IMR-90 (cell line): ENCODE measurements at regions not wholly inside any gene's neighbourhood (a gene's known extent, or its start where the extent isn't known, plus 50 kb on each side); places are given as distances from the start of the nearest gene placed in this dataset.

ENCODE experiments used
- ATAC-seq: fragments of 200-7000 bp; cut with Tn5 transposase; 2 replicates; pipeline ENCODE4 v1.9.1; 2020; ENCODE audit warnings: low read depth, mild to moderate bottlenecking, moderate library complexity
- BruUV-seq: library from RNA; stranded (reverse); fragments of 400-500 nt; replicated peaks from 2 replicates; lab custom pipeline; 2021; lab: Mats Ljungman, UMichigan
- CTCF ChIA-PET: fragments of 300-600 bp; formaldehyde crosslinking; extraction: SDS; loops from one replicate; lab custom pipeline; 2021; ENCODE audit warnings: antibody characterized with exemption; lab: Yijun Ruan, JAX
- POLR2A ChIA-PET: fragments of 300-600 bp; sonication (Branson Sonifier 250); formaldehyde crosslinking; loops from one replicate; lab custom pipeline; 2022; ENCODE audit warnings: antibody characterized with exemption; ENCODE audit not compliant: unreplicated experiment; lab: Charles Lee
- DNase-seq: peaks from one replicate; pipeline ENCODE4 v3.0.0; 2013
- H2AFZ ChIP-seq: replicated peaks from 2 replicates; pipeline ENCODE3; 2013; ENCODE audit warnings: low read length, mild to moderate bottlenecking; ENCODE audit not compliant: poor library complexity
- H2AK5ac ChIP-seq: 2 replicates; pipeline ENCODE4 v1.6.1; 2013; ENCODE audit warnings: low read depth, low read length, inconsistent platforms
- H2AK9ac ChIP-seq: replicated peaks from 2 replicates; pipeline ENCODE3; 2013; ENCODE audit warnings: mild to moderate bottlenecking, low read depth, low read length, moderate library complexity; ENCODE audit not compliant: poor library complexity
- H2BK120ac ChIP-seq: 2 replicates; pipeline ENCODE4 v1.6.1; 2013; ENCODE audit warnings: low read depth, low read length, inconsistent platforms
- H2BK15ac ChIP-seq: 3 replicates; pipeline ENCODE4 v1.6.1; 2013; ENCODE audit warnings: low read depth, low read length, inconsistent platforms
- H2BK20ac ChIP-seq: 2 replicates; pipeline ENCODE4 v1.6.1; 2013; ENCODE audit warnings: low read depth, mild to moderate bottlenecking, inconsistent platforms, low read length, moderate library complexity
- H2BK5ac ChIP-seq: 2 replicates; pipeline ENCODE4 v1.6.1; 2013; ENCODE audit warnings: mild to moderate bottlenecking, low read depth, low read length, inconsistent platforms; ENCODE audit not compliant: poor library complexity, severe bottlenecking
- H3K14ac ChIP-seq: replicated peaks from 2 replicates; pipeline ENCODE4 v1.6.1; 2013; ENCODE audit warnings: low read depth, low read length, inconsistent platforms
- H3K18ac ChIP-seq: 2 replicates; pipeline ENCODE4 v1.6.1; 2013; ENCODE audit warnings: low read depth, low read length, control low read depth
- H3K23ac ChIP-seq: 2 replicates; pipeline ENCODE4 v1.6.1; 2013; ENCODE audit warnings: low read depth, low read length, inconsistent platforms
- H3K27ac ChIP-seq: 2 replicates; pipeline ENCODE4 v1.5.1; 2013; ENCODE audit warnings: mild to moderate bottlenecking, control low read depth, low read length; ENCODE audit not compliant: insufficient read depth
- H3K27me3 ChIP-seq: 2 replicates; pipeline ENCODE4 v1.6.1; 2013; ENCODE audit warnings: low read length; ENCODE audit not compliant: control insufficient read depth, insufficient read depth
- H3K36me3 ChIP-seq: 2 replicates; pipeline ENCODE4 v1.6.1; 2013; ENCODE audit warnings: low read length, mixed read lengths; ENCODE audit not compliant: control insufficient read depth, insufficient read depth
- H3K4ac ChIP-seq: 2 replicates; pipeline ENCODE4 v1.6.1; 2013; ENCODE audit warnings: low read depth, low read length, inconsistent platforms
- H3K4me1 ChIP-seq: 2 replicates; pipeline ENCODE4 v1.6.1; 2013; ENCODE audit warnings: low read length, mixed read lengths; ENCODE audit not compliant: control insufficient read depth, insufficient read depth
- H3K4me2 ChIP-seq: 2 replicates; pipeline ENCODE4 v1.6.1; 2013; ENCODE audit warnings: low read depth, mild to moderate bottlenecking, control low read depth, low read length, moderate library complexity
- H3K4me3 ChIP-seq: 2 replicates; pipeline ENCODE4 v1.5.1; 2013; ENCODE audit warnings: low read depth, mild to moderate bottlenecking, control low read depth, low read length, moderate library complexity; ENCODE audit not compliant: insufficient read depth
- H3K56ac ChIP-seq: 2 replicates; pipeline ENCODE4 v1.6.1; 2013; ENCODE audit warnings: low read length, inconsistent platforms; ENCODE audit not compliant: insufficient read depth; ENCODE audit errors: extremely low read depth
- H3K79me1 ChIP-seq, 2 experiments: 2 replicates each; pipeline ENCODE4 v1.6.1; 2013; ENCODE audit warnings: low read length in 2 of 2, inconsistent platforms in 1 of 2, low read depth in 1 of 2
- H3K9ac ChIP-seq: 2 replicates; pipeline ENCODE4 v1.6.1; 2013; ENCODE audit warnings: low read depth, low read length, control low read depth
- H3K9me1 ChIP-seq: 2 replicates; pipeline ENCODE4 v1.6.1; 2013; ENCODE audit warnings: low read length, inconsistent platforms; ENCODE audit not compliant: insufficient read depth
- H3K9me3 ChIP-seq: 2 replicates; pipeline ENCODE4 v1.6.1; 2013; ENCODE audit warnings: low read length; ENCODE audit not compliant: control insufficient read depth, insufficient read depth
- H4K20me1 ChIP-seq: 2 replicates; pipeline ENCODE4 v1.6.1; 2013; ENCODE audit warnings: low read length, inconsistent platforms; ENCODE audit not compliant: insufficient read depth
- H4K5ac ChIP-seq: 2 replicates; pipeline ENCODE4 v1.6.1; 2013; ENCODE audit warnings: mild to moderate bottlenecking, low read depth, low read length, control low read depth
- H4K8ac ChIP-seq, 2 experiments: 2 replicates each; pipeline ENCODE4 v1.6.1; 2013; ENCODE audit warnings: low read depth in 2 of 2, low read length in 2 of 2, control low read depth in 1 of 2, inconsistent platforms in 1 of 2
- H4K91ac ChIP-seq: 2 replicates; pipeline ENCODE4 v1.6.1; 2013; ENCODE audit warnings: low read depth, low read length, inconsistent platforms; ENCODE audit not compliant: insufficient read depth
- BHLHE40 ChIP-seq: fragments of 150-350 bp; IDR thresholded peaks from 2 replicates; pipeline ENCODE4 v1.6.1; 2016; ENCODE audit warnings: mild to moderate bottlenecking, low read depth, low read length
- CEBPB ChIP-seq: IDR thresholded peaks from 2 replicates; pipeline ENCODE4 v1.6.1; 2012; ENCODE audit warnings: low read depth, low read length, improper control_type of control experiment
- CTCF ChIP-seq: conservative IDR thresholded peaks from 2 replicates; pipeline ENCODE4 v1.5.1; 2012; ENCODE audit warnings: mild to moderate bottlenecking, low read depth, low read length, improper control_type of control experiment
- ELK1 ChIP-seq: fragments of 150-350 bp; IDR thresholded peaks from 2 replicates; pipeline ENCODE4 v1.6.1; 2016; ENCODE audit warnings: low read depth, mild to moderate bottlenecking, low read length, moderate library complexity, borderline replicate concordance
- MAFK ChIP-seq: IDR thresholded peaks from 2 replicates; pipeline ENCODE4 v1.6.1; 2012; ENCODE audit warnings: low read depth, low read length, improper control_type of control experiment
- MXI1 ChIP-seq: IDR thresholded peaks from 2 replicates; pipeline ENCODE4 v1.6.1; 2012; ENCODE audit warnings: low read depth, mild to moderate bottlenecking, low read length, moderate library complexity, borderline replicate concordance
- NFE2L2 ChIP-seq: fragments of 150-350 bp; IDR thresholded peaks from 2 replicates; pipeline ENCODE4 v1.6.1; 2016; ENCODE audit warnings: low read depth, mild to moderate bottlenecking, low read length
- RFX5 ChIP-seq: IDR thresholded peaks from 2 replicates; pipeline ENCODE4 v1.8.0; 2012; ENCODE audit warnings: low read depth, mild to moderate bottlenecking, low read length, moderate library complexity
- USF2 ChIP-seq: fragments of 150-350 bp; IDR thresholded peaks from 2 replicates; pipeline ENCODE4 v1.6.1; 2017; ENCODE audit warnings: mild to moderate bottlenecking, antibody characterized with exemption, low read length, low read depth
- WGBS, 2 experiments: methylation state at CpG; one replicate each; pipeline versions ENCODE4 v1.1.5 to v1.1.7; 2013; ENCODE audit warnings: missing lambda C conversion rate in 2 of 2; ENCODE audit not compliant: insufficient read length in 1 of 2; ENCODE audit errors: extremely low coverage in 2 of 2; 5-methylcytosine and 5-hydroxymethylcytosine counted together
- dilution Hi-C: fragments of 300-500 bp; cut with HindIII; formaldehyde crosslinking; loops from one replicate; pipeline ENCODE4 v1.14.3; 2018; ENCODE audit warnings: low sequenced_read_pairs; ENCODE audit not compliant: unreplicated experiment
- in situ Hi-C: fragments of 300-500 bp; cut with MboI; formaldehyde crosslinking; loops from 3 replicates; pipeline ENCODE4 v1.14.3; 2019; ENCODE audit warnings: low sequenced_read_pairs, inconsistent platforms, mixed read lengths
- intact Hi-C: fragments of 100-400 bp; cut with micrococcal nuclease; formaldehyde crosslinking; loops from 2 replicates; pipeline ENCODE4 v1.10.0; 2022

- Histone ChIP-seq H3K36me3 (no peaks in the 10 kb centered on the region), H3K4me3 (no peak overlapping the region), H3K27me3 (peaks cover 20% of the 10 kb centered on the region), H3K14ac (no peak overlapping the region), H3K9me1 (no peaks in the 10 kb centered on the region), H3K9ac (no peak overlapping the region), H4K8ac (no peak overlapping the region), H3K79me1 (no peaks in the 10 kb centered on the region), H3K4ac (no peak overlapping the region), H3K9me3 (no peaks in the 10 kb centered on the region), H4K5ac (no peak overlapping the region), H2BK20ac (no peak overlapping the region), H3K18ac (no peak overlapping the region), H2AK9ac (no peak overlapping the region), H2BK15ac (no peak overlapping the region), H2BK5ac (no peak overlapping the region), H2BK120ac (no peak overlapping the region), H4K91ac (no peak overlapping the region), H2AK5ac (no peak overlapping the region), H3K4me1 (no peaks in the 10 kb centered on the region), H4K20me1 (no peaks in the 10 kb centered on the region), H3K27ac (no peak overlapping the region), H3K56ac (no peak overlapping the region), H3K23ac (no peak overlapping the region), H2AFZ (no peak overlapping the region), H3K4me2 (no peak overlapping the region)
- dilution Hi-C loops, result no loop called here
- WGBS, 2 experiments, result 20% methylated on average over 1 of the region's 11 CpGs; no CpG with 5 or more reads in 1 of the 2 experiments
- ATAC-seq (no peak), DNase-seq (no peak)
- ChIA-PET POLR2A (no interaction called here), CTCF (no interaction called here)
- TF ChIP-seq ELK1, result no peak
- no peak for TF ChIP-seq RFX5
- TF ChIP-seq MAFK, result no peak
- no peak for TF ChIP-seq MXI1
- TF ChIP-seq BHLHE40, result no peak
- TF ChIP-seq CEBPB, result no peak
- no peak for TF ChIP-seq CTCF
- no peak for TF ChIP-seq USF2
- TF ChIP-seq NFE2L2, result no peak
- BruUV-seq, result no TSS peak
- intact Hi-C loops, result no loop called here
- in situ Hi-C loops, result no loop called here
Measured at GRCh38 chr12:113641426-113642030, 169.9 kb upstream of the LHX5 start.
